HEK293 (cell line): ENCODE measurements at regions not wholly inside any gene's neighbourhood (a gene's known extent, or its start where the extent isn't known, plus 50 kb on each side); places are given as distances from the start of the nearest gene placed in this dataset.

Experiments
- KLF16 ChIP-seq: fragments of 450-650 bp; formaldehyde crosslinking; IDR thresholded peaks from 2 replicates; pipeline ENCODE4 v1.5.1; 2017; ENCODE audit warnings: missing biosample characterization, missing genetic modification characterization
- ZBTB1 ChIP-seq: fragments of 450-650 bp; formaldehyde crosslinking; IDR thresholded peaks from 2 replicates; pipeline ENCODE4 v1.5.1; 2016; ENCODE audit warnings: missing biosample characterization, missing genetic modification characterization
- ZNF837 ChIP-seq: fragments of 450-650 bp; formaldehyde crosslinking; IDR thresholded peaks from 2 replicates; pipeline ENCODE4 v1.5.1; 2016; ENCODE audit warnings: missing biosample characterization, missing genetic modification characterization
- TF ChIP-seq, protein P1 (sequence below): fragments of 450-650 bp; formaldehyde crosslinking; IDR thresholded peaks from 2 replicates; pipeline ENCODE4 v1.5.1; 2016; ENCODE audit warnings: missing biosample characterization, missing genetic modification characterization
- TF ChIP-seq, protein P2 (sequence below): fragments of 450-650 bp; formaldehyde crosslinking; IDR thresholded peaks from 2 replicates; pipeline ENCODE4 v1.5.1; 2016; ENCODE audit warnings: missing biosample characterization, missing genetic modification characterization
- TF ChIP-seq, protein P3 (sequence below): fragments of 450-650 bp; formaldehyde crosslinking; IDR thresholded peaks from 2 replicates; pipeline ENCODE4 v1.5.1; 2016; ENCODE audit warnings: missing biosample characterization, missing genetic modification characterization, borderline replicate concordance
- TF ChIP-seq, protein P4 (sequence below): fragments of 450-650 bp; formaldehyde crosslinking; IDR thresholded peaks from 2 replicates; pipeline ENCODE4 v1.5.1; 2016; ENCODE audit warnings: missing biosample characterization, missing genetic modification characterization
- TF ChIP-seq, protein P5 (sequence below): fragments of 450-650 bp; formaldehyde crosslinking; IDR thresholded peaks from 2 replicates; pipeline ENCODE4 v1.5.1; 2016; ENCODE audit warnings: missing biosample characterization, missing genetic modification characterization

DNA sequence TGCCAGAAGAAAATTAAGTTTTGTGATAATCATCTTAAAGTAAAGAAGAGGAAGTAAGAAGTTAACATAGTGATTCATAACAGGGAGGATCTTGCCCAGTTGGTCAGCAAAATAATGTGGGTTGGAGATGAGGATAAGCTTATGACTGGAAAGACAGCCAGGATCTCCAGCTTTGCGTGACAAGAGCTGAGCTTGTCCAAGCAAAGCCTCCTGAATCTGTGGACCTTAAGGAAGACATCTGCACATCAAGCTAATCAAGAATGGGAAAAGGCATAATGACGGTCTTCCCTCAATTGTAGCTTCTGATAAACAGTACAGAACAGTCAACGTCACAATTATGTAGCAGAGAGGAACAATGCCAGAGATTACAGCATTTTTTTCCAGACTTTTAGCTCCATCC lies 744.7 kb upstream of the GOT2 start:
- TF ChIP-seq, protein P1, sequence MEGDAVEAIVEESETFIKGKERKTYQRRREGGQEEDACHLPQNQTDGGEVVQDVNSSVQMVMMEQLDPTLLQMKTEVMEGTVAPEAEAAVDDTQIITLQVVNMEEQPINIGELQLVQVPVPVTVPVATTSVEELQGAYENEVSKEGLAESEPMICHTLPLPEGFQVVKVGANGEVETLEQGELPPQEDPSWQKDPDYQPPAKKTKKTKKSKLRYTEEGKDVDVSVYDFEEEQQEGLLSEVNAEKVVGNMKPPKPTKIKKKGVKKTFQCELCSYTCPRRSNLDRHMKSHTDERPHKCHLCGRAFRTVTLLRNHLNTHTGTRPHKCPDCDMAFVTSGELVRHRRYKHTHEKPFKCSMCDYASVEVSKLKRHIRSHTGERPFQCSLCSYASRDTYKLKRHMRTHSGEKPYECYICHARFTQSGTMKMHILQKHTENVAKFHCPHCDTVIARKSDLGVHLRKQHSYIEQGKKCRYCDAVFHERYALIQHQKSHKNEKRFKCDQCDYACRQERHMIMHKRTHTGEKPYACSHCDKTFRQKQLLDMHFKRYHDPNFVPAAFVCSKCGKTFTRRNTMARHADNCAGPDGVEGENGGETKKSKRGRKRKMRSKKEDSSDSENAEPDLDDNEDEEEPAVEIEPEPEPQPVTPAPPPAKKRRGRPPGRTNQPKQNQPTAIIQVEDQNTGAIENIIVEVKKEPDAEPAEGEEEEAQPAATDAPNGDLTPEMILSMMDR (tag by site-specific recombination) = no peak
- TF ChIP-seq, protein P2, sequence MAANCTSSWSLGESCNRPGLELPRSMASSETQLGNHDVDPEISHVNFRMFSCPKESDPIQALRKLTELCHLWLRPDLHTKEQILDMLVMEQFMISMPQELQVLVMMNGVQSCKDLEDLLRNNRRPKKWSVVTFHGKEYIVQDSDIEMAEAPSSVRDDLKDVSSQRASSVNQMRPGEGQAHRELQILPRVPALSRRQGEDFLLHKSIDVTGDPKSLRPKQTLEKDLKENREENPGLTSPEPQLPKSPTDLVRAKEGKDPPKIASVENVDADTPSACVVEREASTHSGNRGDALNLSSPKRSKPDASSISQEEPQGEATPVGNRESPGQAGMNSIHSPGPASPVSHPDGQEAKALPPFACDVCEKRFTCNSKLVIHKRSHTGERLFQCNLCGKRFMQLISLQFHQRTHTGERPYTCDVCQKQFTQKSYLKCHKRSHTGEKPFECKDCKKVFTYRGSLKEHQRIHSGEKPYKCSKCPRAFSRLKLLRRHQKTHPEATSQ (tag by site-specific recombination) = no peak
- TF ChIP-seq ZBTB1 (tag by site-specific recombination) (no peak), KLF16 (tag by site-specific recombination) (no peak), ZNF837 (tag by site-specific recombination) (no peak)
- TF ChIP-seq, protein P3, sequence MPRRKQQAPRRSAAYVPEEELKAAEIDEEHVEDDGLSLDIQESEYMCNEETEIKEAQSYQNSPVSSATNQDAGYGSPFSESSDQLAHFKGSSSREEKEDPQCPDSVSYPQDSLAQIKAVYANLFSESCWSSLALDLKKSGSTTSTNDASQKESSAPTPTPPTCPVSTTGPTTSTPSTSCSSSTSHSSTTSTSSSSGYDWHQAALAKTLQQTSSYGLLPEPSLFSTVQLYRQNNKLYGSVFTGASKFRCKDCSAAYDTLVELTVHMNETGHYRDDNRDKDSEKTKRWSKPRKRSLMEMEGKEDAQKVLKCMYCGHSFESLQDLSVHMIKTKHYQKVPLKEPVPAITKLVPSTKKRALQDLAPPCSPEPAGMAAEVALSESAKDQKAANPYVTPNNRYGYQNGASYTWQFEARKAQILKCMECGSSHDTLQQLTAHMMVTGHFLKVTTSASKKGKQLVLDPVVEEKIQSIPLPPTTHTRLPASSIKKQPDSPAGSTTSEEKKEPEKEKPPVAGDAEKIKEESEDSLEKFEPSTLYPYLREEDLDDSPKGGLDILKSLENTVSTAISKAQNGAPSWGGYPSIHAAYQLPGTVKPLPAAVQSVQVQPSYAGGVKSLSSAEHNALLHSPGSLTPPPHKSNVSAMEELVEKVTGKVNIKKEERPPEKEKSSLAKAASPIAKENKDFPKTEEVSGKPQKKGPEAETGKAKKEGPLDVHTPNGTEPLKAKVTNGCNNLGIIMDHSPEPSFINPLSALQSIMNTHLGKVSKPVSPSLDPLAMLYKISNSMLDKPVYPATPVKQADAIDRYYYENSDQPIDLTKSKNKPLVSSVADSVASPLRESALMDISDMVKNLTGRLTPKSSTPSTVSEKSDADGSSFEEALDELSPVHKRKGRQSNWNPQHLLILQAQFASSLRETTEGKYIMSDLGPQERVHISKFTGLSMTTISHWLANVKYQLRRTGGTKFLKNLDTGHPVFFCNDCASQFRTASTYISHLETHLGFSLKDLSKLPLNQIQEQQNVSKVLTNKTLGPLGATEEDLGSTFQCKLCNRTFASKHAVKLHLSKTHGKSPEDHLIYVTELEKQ (tag by site-specific recombination) = no peak
- TF ChIP-seq, protein P4, sequence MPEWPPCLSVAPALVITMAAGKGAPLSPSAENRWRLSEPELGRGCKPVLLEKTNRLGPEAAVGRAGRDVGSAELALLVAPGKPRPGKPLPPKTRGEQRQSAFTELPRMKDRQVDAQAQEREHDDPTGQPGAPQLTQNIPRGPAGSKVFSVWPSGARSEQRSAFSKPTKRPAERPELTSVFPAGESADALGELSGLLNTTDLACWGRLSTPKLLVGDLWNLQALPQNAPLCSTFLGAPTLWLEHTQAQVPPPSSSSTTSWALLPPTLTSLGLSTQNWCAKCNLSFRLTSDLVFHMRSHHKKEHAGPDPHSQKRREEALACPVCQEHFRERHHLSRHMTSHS = no peak
- TF ChIP-seq, protein P5, sequence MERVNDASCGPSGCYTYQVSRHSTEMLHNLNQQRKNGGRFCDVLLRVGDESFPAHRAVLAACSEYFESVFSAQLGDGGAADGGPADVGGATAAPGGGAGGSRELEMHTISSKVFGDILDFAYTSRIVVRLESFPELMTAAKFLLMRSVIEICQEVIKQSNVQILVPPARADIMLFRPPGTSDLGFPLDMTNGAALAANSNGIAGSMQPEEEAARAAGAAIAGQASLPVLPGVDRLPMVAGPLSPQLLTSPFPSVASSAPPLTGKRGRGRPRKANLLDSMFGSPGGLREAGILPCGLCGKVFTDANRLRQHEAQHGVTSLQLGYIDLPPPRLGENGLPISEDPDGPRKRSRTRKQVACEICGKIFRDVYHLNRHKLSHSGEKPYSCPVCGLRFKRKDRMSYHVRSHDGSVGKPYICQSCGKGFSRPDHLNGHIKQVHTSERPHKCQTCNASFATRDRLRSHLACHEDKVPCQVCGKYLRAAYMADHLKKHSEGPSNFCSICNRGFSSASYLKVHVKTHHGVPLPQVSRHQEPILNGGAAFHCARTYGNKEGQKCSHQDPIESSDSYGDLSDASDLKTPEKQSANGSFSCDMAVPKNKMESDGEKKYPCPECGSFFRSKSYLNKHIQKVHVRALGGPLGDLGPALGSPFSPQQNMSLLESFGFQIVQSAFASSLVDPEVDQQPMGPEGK (tag by site-specific recombination) = no peak
